Lung (tissue), 11 donors: ENCODE measurements at regions not wholly inside any gene's neighbourhood (a gene's known extent, or its start where the extent isn't known, plus 50 kb on each side); places are given as distances from the start of the nearest gene placed in this dataset.

Source experiments
- ATAC-seq: fragments of 200-7000 bp; cut with Tn5 transposase; one replicate; pipeline ENCODE4 v1.9.1; 2020; ENCODE audit warnings: moderate number of reproducible peaks; ENCODE audit not compliant: insufficient read depth, low FRiP score
- DNase-seq, 3 donors: peaks; one replicate each; pipeline ENCODE4 v3.0.0-alpha.2; 2013 to 2017
- H3K27ac ChIP-seq, 2 donors: one replicate each; pipeline ENCODE4 v1.5.1; 2013; ENCODE audit warnings: mild to moderate bottlenecking in 2 of 2, moderate library complexity in 2 of 2, control low read depth in 1 of 2, inconsistent platforms in 1 of 2, low read depth in 1 of 2, low read length in 1 of 2
- H3K27me3 ChIP-seq, 3 donors: one replicate each; pipeline ENCODE4 v1.5.1; 2013; ENCODE audit warnings: low read length in 2 of 3; ENCODE audit not compliant: control insufficient read depth in 3 of 3, insufficient read depth in 3 of 3
- H3K36me3 ChIP-seq, 4 donors: one replicate each; pipeline ENCODE4 v1.5.1; 2013; ENCODE audit warnings: low read length in 4 of 4, mild to moderate bottlenecking in 1 of 4, moderate library complexity in 1 of 4; ENCODE audit not compliant: control insufficient read depth in 4 of 4, insufficient read depth in 4 of 4
- H3K4me1 ChIP-seq, 5 donors: one replicate each; pipeline ENCODE4 v1.5.1; 2013; ENCODE audit warnings: low read length in 5 of 5, mild to moderate bottlenecking in 2 of 5, moderate library complexity in 1 of 5; ENCODE audit not compliant: control insufficient read depth in 5 of 5, insufficient read depth in 5 of 5
- H3K4me3 ChIP-seq: one replicate; pipeline ENCODE4 v1.5.1; 2013; ENCODE audit warnings: mild to moderate bottlenecking, control low read depth, moderate library complexity
- H3K9ac ChIP-seq, 2 donors: one replicate each; pipeline ENCODE4 v1.5.1; 2013; ENCODE audit warnings: low read length in 2 of 2, control low read depth in 1 of 2; ENCODE audit not compliant: insufficient read depth in 1 of 2
- H3K9me3 ChIP-seq, 4 donors: one replicate each; pipeline ENCODE4 v1.5.1; 2013; ENCODE audit warnings: low read length in 3 of 4, mild to moderate bottlenecking in 1 of 4, moderate library complexity in 1 of 4; ENCODE audit not compliant: control insufficient read depth in 4 of 4, insufficient read depth in 3 of 4
- WGBS, 2 donors: extraction: QIAGEN DNeasy Blood & Tissue Kit; methylation state at CpG; one replicate each; pipeline ENCODE4 v1.1.7; 2013; 5-methylcytosine and 5-hydroxymethylcytosine counted together
- TF ChIP-seq, protein P1 (sequence below): IDR thresholded peaks from 2 replicates; pipeline ENCODE4 v1.5.1; 2012; ENCODE audit warnings: mild to moderate bottlenecking; ENCODE audit errors: control extremely low read depth, extremely low read depth
- donor health status: control.
- donor health status: control.
- donor health status: Bipolar disorder and iron deficiency.
- donor health status: healthy.
- donor health status: DM: yes; HTN: yes; CAD: no.

DNA sequence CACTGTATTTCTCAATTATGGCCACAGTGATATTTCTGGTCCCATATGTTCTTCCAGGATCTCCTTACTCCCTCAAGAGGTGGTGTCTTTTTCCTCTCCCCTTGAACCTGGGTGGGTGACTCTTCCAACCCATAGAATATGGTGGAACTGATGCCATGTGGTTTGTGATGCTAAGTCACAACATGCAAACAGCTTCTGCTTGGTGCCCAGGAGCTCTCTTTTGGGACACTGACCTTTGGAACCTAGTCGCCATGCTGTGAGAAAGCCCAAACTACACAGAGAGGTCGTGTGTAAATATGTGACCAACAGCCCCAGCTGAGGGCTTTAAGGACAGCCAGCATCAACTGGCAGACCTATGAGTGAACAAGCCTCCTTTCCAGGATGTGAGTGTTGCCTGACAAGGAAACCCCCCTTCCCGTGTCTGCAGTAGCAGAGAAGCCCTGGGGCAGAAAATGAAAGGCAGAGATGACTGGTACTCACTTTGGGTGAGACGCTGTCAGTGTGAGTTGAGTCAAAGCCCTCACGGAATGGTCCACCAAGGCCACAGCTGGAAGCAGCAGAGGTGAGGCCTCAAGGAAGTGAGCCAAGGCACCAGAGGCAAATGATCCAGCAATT is 223.4 kb downstream of the BCOR start:
- H3K36me3 ChIP-seq, result no peaks in the 10 kb centered on the region
- TF ChIP-seq, protein P1, sequence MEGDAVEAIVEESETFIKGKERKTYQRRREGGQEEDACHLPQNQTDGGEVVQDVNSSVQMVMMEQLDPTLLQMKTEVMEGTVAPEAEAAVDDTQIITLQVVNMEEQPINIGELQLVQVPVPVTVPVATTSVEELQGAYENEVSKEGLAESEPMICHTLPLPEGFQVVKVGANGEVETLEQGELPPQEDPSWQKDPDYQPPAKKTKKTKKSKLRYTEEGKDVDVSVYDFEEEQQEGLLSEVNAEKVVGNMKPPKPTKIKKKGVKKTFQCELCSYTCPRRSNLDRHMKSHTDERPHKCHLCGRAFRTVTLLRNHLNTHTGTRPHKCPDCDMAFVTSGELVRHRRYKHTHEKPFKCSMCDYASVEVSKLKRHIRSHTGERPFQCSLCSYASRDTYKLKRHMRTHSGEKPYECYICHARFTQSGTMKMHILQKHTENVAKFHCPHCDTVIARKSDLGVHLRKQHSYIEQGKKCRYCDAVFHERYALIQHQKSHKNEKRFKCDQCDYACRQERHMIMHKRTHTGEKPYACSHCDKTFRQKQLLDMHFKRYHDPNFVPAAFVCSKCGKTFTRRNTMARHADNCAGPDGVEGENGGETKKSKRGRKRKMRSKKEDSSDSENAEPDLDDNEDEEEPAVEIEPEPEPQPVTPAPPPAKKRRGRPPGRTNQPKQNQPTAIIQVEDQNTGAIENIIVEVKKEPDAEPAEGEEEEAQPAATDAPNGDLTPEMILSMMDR, result no peak
- no peak overlapping the region for H3K27ac ChIP-seq
- H3K4me1 ChIP-seq, result peaks cover 0 to 3% (median 0%) of the 10 kb centered on the region in 5 donors
- H3K9ac ChIP-seq, result no peak overlapping the region
- DNase-seq, result no peak
- H3K27me3 ChIP-seq, result peaks cover 0 to 6% (median 4%) of the 10 kb centered on the region in 3 donors
- peaks cover 0 to 12% (median 0%) of the 10 kb centered on the region in 4 donors for H3K9me3 ChIP-seq
- H3K4me3 ChIP-seq, result no peak overlapping the region
- WGBS, 2 donors, result 63 to 67% methylated on average over 5 of the region's 5 CpGs
- no peak for ATAC-seq

DNA sequence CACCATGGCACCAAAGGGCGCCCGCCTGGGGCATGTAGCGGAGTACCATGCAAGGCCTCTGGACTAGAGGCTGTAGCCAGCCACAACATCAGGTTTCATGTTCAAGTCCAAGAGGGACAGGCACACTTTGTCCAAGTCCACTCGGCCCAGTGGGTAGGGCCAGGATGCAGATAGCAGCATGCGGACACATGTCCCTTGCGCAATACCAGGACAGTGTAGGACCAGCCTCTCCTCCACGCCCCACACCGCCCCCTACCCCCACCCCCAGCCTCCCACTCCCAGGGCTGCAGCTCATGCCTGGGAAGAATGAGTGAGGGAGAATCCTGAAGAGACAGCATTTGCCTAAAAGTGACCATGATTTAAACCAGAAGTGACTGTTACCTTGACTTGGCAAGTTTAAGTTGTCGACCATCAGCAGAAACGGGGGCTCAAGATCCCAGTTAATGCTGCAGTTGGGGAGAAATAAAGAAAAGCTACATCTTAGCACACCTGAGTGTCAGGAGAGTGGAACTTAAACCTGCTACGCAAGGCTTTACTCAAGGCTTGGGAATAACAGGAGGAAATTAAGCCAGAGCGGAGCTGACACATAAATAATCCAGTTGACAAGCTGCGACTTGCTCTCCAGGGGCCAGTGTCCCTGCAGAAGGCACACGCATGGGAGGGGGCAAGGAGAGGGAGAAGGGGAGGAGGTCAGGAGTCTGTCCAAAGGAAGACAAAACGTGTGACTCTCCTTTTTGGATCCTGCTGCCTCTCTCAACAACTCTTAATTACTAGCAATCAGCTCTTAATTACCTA is 221.7 kb downstream of the BCOR start:
- H3K9ac ChIP-seq, result no peak overlapping the region
- no peak overlapping the region for H3K4me3 ChIP-seq
- H3K36me3 ChIP-seq, result no peaks in the 10 kb centered on the region
- H3K27ac ChIP-seq, result no peak overlapping the region
- H3K9me3 ChIP-seq, result peaks cover 0 to 8% (median 0%) of the 10 kb centered on the region in 4 donors
- H3K27me3 ChIP-seq, result peaks cover 0 to 10% (median 4%) of the 10 kb centered on the region in 3 donors
- 76 to 80% methylated on average over 13 to 15 of the region's 15 CpGs for WGBS, 2 donors
- ATAC-seq (no peak), DNase-seq (no peak)
- TF ChIP-seq, protein P1, result no peak
- peaks cover 0 to 3% (median 0%) of the 10 kb centered on the region in 5 donors for H3K4me1 ChIP-seq

DNA sequence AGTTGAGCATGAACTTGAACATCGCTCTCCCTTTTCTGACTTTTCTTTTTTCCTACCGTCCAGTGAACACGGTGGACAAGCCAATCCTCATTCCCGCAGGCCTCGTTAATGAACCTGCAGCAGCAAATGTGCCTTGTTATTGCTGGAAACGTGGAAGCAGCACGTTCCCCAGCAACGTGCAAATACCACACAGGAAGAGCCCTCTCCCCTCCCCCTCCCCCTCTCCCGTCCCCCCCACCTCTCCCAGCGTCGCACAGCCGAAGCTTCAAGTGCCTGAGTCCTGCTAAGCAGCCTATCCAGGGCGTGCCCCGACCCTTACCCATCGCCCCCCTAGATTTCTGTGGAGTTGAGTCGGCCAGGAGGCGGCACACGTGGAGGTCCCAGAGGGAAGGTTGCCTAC is 219.9 kb downstream of the BCOR start:
- 52% methylated on average over 15 to 18 of the region's 18 CpGs for WGBS, 2 donors
- Histone ChIP-seq H3K9ac (no peak overlapping the region), H3K27me3 (peaks cover 0 to 20% (median 6%) of the 10 kb centered on the region in 3 donors), H3K4me3 (no peak overlapping the region), H3K36me3 (no peaks in the 10 kb centered on the region), H3K9me3 (peaks cover 0 to 9% (median 0%) of the 10 kb centered on the region in 4 donors), H3K27ac (no peak overlapping the region), H3K4me1 (peaks cover 0 to 3% (median 0%) of the 10 kb centered on the region in 5 donors)
- DNase-seq (peak; percentile 39 to 56 (median 43)), ATAC-seq (no peak)
- TF ChIP-seq, protein P1, result no peak
